Activated T-helper 2 cell treated with anti-CD3 and anti-CD28 coated beads, Interferon-gamma antibody, Interleukin-2, Interleukin-4, amounts not matched to agents 10 μg/mL and 5 μg/mL and 100 μg/mL, durations not matched to agents 14 hours and 24 hours and 36 hours (primary cell): ENCODE measurements at regions not wholly inside any gene's neighbourhood (a gene's known extent, or its start where the extent isn't known, plus 50 kb on each side); places are given as distances from the start of the nearest gene placed in this dataset.
"Not testable (repeated sequence)": the region's sequence is repeated elsewhere in the genome, so short reads cannot be mapped to it uniquely, and the experiment has no call there.

Experiments
- DNase-seq: peaks from one replicate; pipeline ENCODE4 v3.0.0; 2021; ENCODE audit warnings: low spot score
- H3K27ac Mint-ChIP-seq: one replicate; pipeline ENCODE4 v1.8.0; 2021; ENCODE audit warnings: mixed read lengths
- H3K27me3 Mint-ChIP-seq: one replicate; pipeline ENCODE4 v1.8.0; 2021; ENCODE audit warnings: low read depth, mixed read lengths
- H3K36me3 Mint-ChIP-seq: one replicate; pipeline ENCODE4 v1.8.0; 2021; ENCODE audit warnings: low read depth, mixed read lengths
- H3K4me1 Mint-ChIP-seq: one replicate; pipeline ENCODE4 v1.8.0; 2021; ENCODE audit warnings: low read depth, mixed read lengths
- H3K4me3 Mint-ChIP-seq: one replicate; pipeline ENCODE4 v1.8.0; 2021; ENCODE audit warnings: low read depth, mild to moderate bottlenecking, moderate library complexity, mixed read lengths
- H3K9me3 Mint-ChIP-seq: one replicate; pipeline ENCODE4 v1.8.0; 2021; ENCODE audit warnings: mixed read lengths
- intact Hi-C: fragments of 100-400 bp; cut with micrococcal nuclease; formaldehyde crosslinking; loops from one replicate; pipeline ENCODE4 v1.15.1; 2023

DNA sequence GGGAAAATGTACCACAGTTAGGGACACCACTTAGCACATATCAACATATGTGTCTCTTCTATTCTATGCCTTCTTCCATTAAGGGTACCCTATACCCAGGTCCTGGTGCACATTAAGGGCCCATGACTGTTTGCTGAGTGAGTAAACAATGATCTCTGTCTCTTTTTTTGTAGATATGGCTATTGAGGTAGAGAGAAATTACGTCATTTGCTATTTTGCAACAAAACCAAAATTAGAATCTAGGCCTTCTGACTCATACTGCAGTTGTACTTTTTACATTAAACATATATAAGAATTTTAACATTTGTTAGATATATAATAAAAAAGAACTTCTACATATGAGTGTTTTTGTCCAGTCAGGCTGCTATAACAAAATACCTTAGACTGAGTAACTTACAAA, 683.2 kb upstream of the LRRN3 start:
- Mint-ChIP-seq H3K4me1 (no peaks in the 10 kb centered on the region), H3K4me3 (no peak overlapping the region), H3K9me3 (no peaks in the 10 kb centered on the region), H3K27me3 (no peaks in the 10 kb centered on the region), H3K27ac (no peak overlapping the region), H3K36me3 (no peaks in the 10 kb centered on the region)
- no peak for DNase-seq
- intact Hi-C loops: no loop called here

DNA sequence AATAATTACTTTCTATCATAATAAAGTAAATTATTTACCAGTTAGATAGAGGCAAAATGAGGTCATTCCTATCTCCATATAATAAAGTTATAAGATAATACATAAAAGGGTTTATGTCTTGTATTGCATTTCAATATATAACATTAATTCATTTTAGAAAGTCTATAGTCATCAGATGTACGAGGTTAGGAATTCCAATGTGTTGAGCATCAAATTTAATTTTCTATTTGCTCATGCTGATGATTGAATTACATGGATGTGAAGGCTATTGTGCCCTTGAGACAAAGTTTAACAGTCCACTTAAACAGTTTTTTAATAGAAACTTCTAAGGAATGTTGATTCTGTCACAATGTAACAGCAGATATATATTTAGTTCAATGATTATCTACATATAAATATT, 678.3 kb upstream of the LRRN3 start:
- Mint-ChIP-seq H3K9me3 (no peaks in the 10 kb centered on the region), H3K4me3 (no peak overlapping the region), H3K36me3 (no peaks in the 10 kb centered on the region), H3K27me3 (no peaks in the 10 kb centered on the region), H3K4me1 (no peaks in the 10 kb centered on the region), H3K27ac (no peak overlapping the region)
- no peak for DNase-seq
- intact Hi-C loops: no loop called here

DNA sequence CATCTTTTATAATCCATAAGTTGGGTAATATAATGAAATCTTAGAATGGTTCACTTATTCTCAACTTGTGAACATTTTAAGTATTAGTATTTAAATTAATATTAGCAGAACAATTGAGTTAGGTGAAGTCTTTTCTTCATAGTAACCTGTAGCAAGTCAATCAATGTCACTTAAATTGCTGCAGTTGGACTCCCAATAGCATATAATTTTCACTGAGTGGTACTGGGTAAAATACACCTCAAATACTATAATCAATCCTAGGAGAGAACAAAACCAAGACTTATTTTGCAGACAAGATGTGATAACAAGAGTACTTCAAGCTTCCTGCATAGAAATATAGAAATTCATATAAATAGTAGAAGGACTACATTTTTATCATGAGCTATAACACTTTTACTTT, 677.9 kb upstream of the LRRN3 start:
- no peak overlapping the region for H3K4me3 Mint-ChIP-seq
- no peaks in the 10 kb centered on the region for H3K9me3 Mint-ChIP-seq
- no peaks in the 10 kb centered on the region for H3K27me3 Mint-ChIP-seq
- H3K27ac Mint-ChIP-seq: no peak overlapping the region
- intact Hi-C loops: no loop called here
- no peak for DNase-seq
- H3K36me3 Mint-ChIP-seq: no peaks in the 10 kb centered on the region
- no peaks in the 10 kb centered on the region for H3K4me1 Mint-ChIP-seq

DNA sequence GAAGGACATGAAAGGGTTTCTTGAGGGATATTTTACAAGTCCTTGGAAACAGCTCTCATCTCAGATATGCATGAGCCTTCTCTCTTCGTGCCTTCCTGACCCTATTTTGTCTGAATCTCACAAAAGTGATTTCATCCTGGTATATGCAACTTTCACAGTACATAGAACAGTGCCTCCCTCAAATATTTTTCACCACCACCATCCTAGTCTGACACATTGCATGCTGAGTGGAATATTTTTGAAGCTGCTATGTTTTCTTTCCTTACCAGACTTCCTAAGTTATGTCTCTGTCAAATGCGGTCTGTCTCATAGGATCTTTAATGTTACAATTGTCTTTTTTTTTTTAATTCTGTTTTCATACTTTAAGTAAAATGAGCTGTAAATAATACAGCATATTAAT, 673.3 kb upstream of the LRRN3 start:
- DNase-seq: no peak
- no peaks in the 10 kb centered on the region for H3K4me1 Mint-ChIP-seq
- no peak overlapping the region for H3K4me3 Mint-ChIP-seq
- no peaks in the 10 kb centered on the region for H3K27me3 Mint-ChIP-seq
- no peaks in the 10 kb centered on the region for H3K9me3 Mint-ChIP-seq
- intact Hi-C loops: no loop called here
- H3K27ac Mint-ChIP-seq: no peak overlapping the region
- no peaks in the 10 kb centered on the region for H3K36me3 Mint-ChIP-seq

DNA sequence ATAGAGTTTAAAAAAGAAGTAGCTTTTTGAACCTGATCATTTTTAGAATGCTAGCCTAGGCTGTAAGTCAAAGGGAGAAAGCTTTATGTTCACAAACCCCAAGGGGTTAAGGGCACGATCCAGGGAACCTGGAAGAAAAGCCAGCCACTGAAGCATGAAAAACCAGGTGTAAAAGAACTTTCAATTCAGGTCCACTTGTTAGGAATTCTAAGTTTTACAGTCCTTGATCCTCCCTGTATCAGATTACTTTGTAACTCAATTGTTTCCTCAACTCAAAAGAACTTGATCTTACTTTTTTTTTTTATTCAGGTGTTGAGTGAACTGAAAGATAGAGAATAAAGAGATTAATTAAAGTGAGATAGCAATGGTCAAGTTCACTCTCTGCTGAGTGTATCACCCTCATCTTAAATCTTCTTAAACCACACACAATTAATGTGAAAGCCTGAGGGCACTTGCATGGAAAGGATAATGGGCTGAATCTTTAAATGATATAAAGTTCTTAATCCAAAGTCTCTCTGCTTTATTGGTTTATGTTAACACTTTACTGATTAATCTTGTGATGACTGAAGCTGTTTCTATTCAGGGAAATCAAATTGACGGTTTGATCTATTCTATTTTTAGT, 672.2 kb upstream of the LRRN3 start:
- no peak overlapping the region for H3K4me3 Mint-ChIP-seq
- H3K9me3 Mint-ChIP-seq: no peaks in the 10 kb centered on the region
- no peak for DNase-seq
- no peak overlapping the region for H3K27ac Mint-ChIP-seq
- intact Hi-C loops: no loop called here
- no peaks in the 10 kb centered on the region for H3K36me3 Mint-ChIP-seq
- H3K4me1 Mint-ChIP-seq: no peaks in the 10 kb centered on the region
- H3K27me3 Mint-ChIP-seq: no peaks in the 10 kb centered on the region

DNA sequence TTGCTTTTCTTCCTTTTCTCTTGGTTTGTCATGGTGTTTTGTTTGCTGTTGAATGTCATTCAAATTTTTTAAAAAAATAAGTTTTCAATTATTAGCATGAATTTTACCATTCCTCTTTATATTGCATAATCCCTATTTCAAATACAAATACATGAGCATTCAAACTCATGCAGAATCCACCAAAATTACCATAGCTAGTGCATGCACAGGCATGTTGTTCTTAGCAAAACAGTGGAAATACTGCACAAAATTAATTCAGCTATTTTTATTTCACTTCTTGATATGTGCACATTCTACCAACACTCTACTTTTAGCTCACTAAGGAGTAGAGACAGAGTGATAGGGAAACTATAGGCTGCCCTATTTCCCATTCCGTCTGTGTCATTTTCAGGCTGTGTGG, 670.1 kb upstream of the LRRN3 start:
- Mint-ChIP-seq H3K4me3 (no peak overlapping the region), H3K36me3 (no peaks in the 10 kb centered on the region), H3K27ac (no peak overlapping the region), H3K4me1 (no peaks in the 10 kb centered on the region), H3K9me3 (no peaks in the 10 kb centered on the region), H3K27me3 (no peaks in the 10 kb centered on the region)
- intact Hi-C loops: no loop called here
- no peak for DNase-seq

DNA sequence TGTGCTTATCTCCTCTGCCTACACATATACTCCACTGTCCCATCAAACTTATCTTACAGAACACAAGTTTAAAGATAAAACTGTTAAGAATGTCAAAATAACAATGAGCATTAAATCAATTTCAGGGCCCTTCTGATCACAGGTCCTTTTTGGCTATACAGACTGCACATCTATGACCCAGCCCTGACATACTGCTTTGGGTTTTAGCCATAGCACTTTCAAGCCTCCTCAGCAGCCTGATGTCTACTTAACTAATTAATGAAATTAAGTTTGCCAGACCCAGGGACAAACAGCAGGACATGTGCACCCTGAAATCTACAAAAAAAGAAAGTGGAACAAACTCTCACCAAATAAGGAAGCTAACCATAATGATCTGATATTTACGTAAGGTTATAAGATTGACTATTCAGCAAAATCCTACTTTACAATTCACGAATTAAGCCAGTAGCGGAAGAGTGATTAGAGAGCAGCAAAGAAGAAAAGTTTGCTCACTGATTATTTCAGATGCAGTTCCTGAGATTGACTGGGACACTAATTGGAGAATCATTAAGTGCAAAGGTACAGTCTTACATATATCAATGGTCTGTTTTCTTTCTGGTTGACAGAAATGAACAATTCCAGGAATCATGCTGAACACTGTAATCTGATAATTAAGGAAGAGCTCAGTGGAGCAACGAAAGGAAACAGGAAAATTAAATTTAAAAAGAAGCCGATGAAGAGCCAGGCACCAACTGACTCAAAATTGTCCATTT, 669.3 kb upstream of the LRRN3 start:
- H3K27me3 Mint-ChIP-seq: no peaks in the 10 kb centered on the region
- no peaks in the 10 kb centered on the region for H3K9me3 Mint-ChIP-seq
- no peak overlapping the region for H3K4me3 Mint-ChIP-seq
- no peak overlapping the region for H3K27ac Mint-ChIP-seq
- no peaks in the 10 kb centered on the region for H3K36me3 Mint-ChIP-seq
- DNase-seq: no peak
- H3K4me1 Mint-ChIP-seq: no peaks in the 10 kb centered on the region
- intact Hi-C loops: no loop called here

DNA sequence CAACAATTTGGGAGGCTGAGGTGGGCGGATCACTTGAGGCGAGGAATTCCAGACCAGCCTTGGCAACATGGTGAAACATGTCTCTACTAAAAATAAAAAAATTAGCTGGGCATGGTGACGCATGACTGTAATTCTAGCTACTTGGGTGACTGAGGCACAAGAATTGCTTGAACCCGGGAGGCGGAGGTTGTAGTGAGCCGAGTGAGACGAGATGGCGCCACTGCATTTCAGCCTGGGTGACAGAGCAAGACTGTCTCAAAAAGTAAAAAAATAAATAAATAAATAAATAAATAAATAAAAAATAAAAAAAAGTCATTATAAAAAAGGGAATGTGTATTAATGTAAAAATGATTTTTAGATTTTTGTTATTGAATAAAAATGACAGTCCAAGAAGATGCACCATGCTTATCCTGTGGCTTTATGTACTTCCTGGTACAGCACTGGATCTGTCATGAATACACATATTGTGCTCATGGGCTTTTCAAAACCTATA, 658.8 kb upstream of the LRRN3 start:
- no peaks in the 10 kb centered on the region for H3K9me3 Mint-ChIP-seq
- H3K4me1 Mint-ChIP-seq: no peaks in the 10 kb centered on the region
- intact Hi-C loops: no loop called here
- DNase-seq: no peak
- no peaks in the 10 kb centered on the region for H3K36me3 Mint-ChIP-seq
- H3K27ac Mint-ChIP-seq: no peak overlapping the region
- H3K4me3 Mint-ChIP-seq: no peak overlapping the region
- H3K27me3 Mint-ChIP-seq: peaks cover 2% of the 10 kb centered on the region

DNA sequence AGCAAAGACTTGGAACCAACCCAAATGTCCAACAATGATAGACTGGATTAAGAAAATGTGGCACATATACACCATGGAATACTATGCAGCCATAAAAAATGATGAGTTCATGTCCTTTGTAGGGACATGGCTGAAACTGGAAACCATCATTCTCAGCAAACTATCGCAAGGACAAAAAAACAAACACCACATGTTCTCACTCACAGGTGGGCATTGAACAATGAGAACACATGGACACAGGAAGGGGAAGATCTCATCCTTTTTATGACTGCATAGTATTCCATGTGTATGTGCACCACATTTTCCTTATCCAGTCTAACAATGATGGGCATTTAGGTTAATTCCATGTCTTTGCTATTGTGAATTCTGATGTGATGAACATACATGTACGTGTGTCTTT, 652.0 kb upstream of the LRRN3 start:
- H3K27ac Mint-ChIP-seq, intact Hi-C loops, H3K4me1 Mint-ChIP-seq: not testable (repeated sequence)

DNA sequence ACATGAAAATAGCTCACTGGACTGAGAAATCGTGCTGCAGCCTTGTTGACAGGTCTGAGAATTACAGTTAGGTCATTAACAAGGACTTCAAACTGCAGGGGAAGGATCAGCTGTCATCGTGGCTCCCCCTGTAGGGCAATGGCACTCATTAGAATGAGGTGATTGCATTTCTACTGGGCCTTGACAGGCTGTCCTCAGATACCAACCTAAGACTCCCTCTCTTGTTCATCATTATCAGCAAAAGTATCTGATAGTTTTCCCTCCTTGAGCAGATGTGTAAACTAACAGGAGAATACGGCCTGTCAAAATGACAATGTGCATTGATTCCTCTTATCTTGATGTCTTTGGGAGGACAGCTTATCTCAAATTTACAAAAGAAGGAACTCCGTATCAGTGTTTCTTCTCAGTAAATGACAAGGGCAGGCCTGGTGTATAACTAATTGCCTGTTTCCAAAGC, 648.5 kb upstream of the LRRN3 start:
- intact Hi-C loops: no loop called here
- Mint-ChIP-seq H3K4me1 (no peaks in the 10 kb centered on the region), H3K4me3 (no peak overlapping the region), H3K27ac (no peak overlapping the region), H3K9me3 (no peaks in the 10 kb centered on the region), H3K27me3 (no peaks in the 10 kb centered on the region), H3K36me3 (no peaks in the 10 kb centered on the region)
- DNase-seq: no peak

More for the DNA sequence above, 652.0 kb upstream of the LRRN3 start:
- not testable (repeated sequence) for H3K27me3 Mint-ChIP-seq, H3K36me3 Mint-ChIP-seq, H3K4me3 Mint-ChIP-seq, DNase-seq, H3K9me3 Mint-ChIP-seq

DNA sequence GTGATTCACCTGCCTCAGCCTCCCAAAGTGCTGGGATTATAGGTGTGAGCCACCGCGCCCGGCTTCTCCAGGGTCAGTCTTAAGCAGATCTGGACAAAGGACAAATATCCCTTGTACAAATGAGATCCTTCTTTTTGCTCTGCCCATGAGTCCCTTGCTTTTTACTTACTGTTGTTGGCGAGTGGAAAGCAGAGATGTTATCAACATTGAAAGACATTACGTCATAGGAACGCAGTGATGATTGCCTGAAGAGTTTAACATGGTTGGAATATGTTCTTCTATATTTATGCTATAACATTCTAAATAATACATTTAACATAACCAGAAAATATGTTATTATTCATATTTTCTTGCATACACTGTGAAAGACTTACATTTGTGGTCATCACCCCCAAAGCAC, 644.3 kb upstream of the LRRN3 start:
- intact Hi-C loops: no loop called here
- no peak for DNase-seq

DNA sequence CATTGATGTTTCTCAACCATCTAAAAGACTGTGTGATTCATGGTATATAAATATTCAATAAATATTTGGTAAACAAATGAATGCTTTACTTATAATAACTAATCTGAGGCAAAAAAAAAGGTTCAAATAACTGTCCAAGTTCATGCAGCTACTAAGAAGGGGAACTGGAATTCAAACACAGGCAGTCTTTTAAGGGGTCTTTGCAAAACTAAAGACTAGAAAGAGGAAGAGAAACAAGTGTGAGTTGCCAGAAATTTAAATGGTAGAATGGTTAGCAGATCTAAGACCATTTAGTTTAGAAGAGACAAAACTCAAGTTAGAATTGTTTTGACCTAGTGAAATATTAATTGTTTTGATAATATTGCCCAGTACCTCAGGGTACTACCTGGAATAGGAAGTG, 642.0 kb upstream of the LRRN3 start:
- no peak for DNase-seq
- Mint-ChIP-seq H3K36me3 (no peaks in the 10 kb centered on the region), H3K27ac (no peak overlapping the region), H3K27me3 (peaks cover 2% of the 10 kb centered on the region), H3K4me3 (no peak overlapping the region), H3K4me1 (no peaks in the 10 kb centered on the region), H3K9me3 (no peaks in the 10 kb centered on the region)
- intact Hi-C loops: no loop called here

More for the DNA sequence above, 644.3 kb upstream of the LRRN3 start:
- H3K4me1 Mint-ChIP-seq: no peaks in the 10 kb centered on the region
- H3K27ac Mint-ChIP-seq: no peak overlapping the region
- H3K27me3 Mint-ChIP-seq: peaks cover 2% of the 10 kb centered on the region
- no peaks in the 10 kb centered on the region for H3K9me3 Mint-ChIP-seq
- no peaks in the 10 kb centered on the region for H3K36me3 Mint-ChIP-seq
- no peak overlapping the region for H3K4me3 Mint-ChIP-seq

DNA sequence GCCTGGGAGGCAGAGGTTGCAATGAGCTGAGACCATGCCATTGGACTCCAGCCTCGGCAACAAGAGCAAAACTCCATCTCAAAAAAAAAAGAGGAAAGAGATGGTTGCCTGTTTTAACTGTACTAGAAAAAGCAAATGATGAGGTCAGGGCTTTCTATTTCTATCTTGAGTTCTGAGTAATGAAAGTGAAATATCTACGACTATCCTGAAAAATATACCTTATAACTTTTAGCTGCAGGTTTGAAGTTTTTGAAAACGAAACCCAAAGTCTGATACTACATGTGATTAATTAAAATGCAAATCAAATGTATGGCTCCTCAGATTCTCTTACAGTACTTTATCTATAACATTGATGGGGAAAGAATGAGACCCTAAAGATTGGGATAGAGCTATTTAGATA, 636.2 kb upstream of the LRRN3 start:
- no peak overlapping the region for H3K27ac Mint-ChIP-seq
- H3K4me3 Mint-ChIP-seq: no peak overlapping the region
- H3K36me3 Mint-ChIP-seq: no peaks in the 10 kb centered on the region
- no peaks in the 10 kb centered on the region for H3K9me3 Mint-ChIP-seq
- no peaks in the 10 kb centered on the region for H3K4me1 Mint-ChIP-seq
- intact Hi-C loops: no loop called here
- peaks cover 2% of the 10 kb centered on the region for H3K27me3 Mint-ChIP-seq
- no peak for DNase-seq
